Glutamatergic neuron (in vitro differentiated cells): ENCODE measurements at regions not wholly inside any gene's neighbourhood (a gene's known extent, or its start where the extent isn't known, plus 50 kb on each side); places are given as distances from the start of the nearest gene placed in this dataset.

Experiments
- DNase-seq: peaks from one replicate; pipeline ENCODE4 v3.0.0; 2022
- H3K27ac Mint-ChIP-seq: one replicate; pipeline ENCODE4 v1.8.0; 2020; ENCODE audit warnings: mild to moderate bottlenecking, mixed read lengths, inconsistent platforms; ENCODE audit not compliant: unreplicated experiment
- H3K27me3 Mint-ChIP-seq: one replicate; pipeline ENCODE4 v1.8.0; 2020; ENCODE audit warnings: mild to moderate bottlenecking, moderate library complexity, mixed read lengths, inconsistent platforms; ENCODE audit not compliant: unreplicated experiment
- H3K36me3 Mint-ChIP-seq: one replicate; pipeline ENCODE4 v1.8.0; 2020; ENCODE audit warnings: mild to moderate bottlenecking, mixed read lengths, inconsistent platforms; ENCODE audit not compliant: unreplicated experiment
- H3K4me1 Mint-ChIP-seq: one replicate; pipeline ENCODE4 v1.8.0; 2020; ENCODE audit warnings: mild to moderate bottlenecking, low read depth, mixed read lengths, inconsistent platforms; ENCODE audit not compliant: unreplicated experiment
- H3K4me3 Mint-ChIP-seq: one replicate; pipeline ENCODE4 v1.8.0; 2020; ENCODE audit warnings: mild to moderate bottlenecking, mixed read lengths, inconsistent platforms; ENCODE audit not compliant: unreplicated experiment
- H3K9me3 Mint-ChIP-seq: one replicate; pipeline ENCODE4 v1.8.0; 2020; ENCODE audit warnings: mild to moderate bottlenecking, moderate library complexity, mixed read lengths, inconsistent platforms; ENCODE audit not compliant: unreplicated experiment
- CTCF ChIP-seq: fragments of 200-600 bp; sonication (generic); IDR thresholded peaks from one replicate; pipeline ENCODE4 v1.5.0; 2021; ENCODE audit not compliant: partially characterized antibody, unreplicated experiment

GRCh38 chr2:117523711-117524238 is 290.7 kb upstream of the DDX18 start:
- Mint-ChIP-seq H3K4me1 (no peaks in the 10 kb centered on the region), H3K27me3 (no peaks in the 10 kb centered on the region), H3K4me3 (no peak overlapping the region), H3K9me3 (peaks cover 2% of the 10 kb centered on the region), H3K36me3 (no peaks in the 10 kb centered on the region), H3K27ac (no peak overlapping the region)
- TF ChIP-seq CTCF = no peak
- no peak for DNase-seq

- Mint-ChIP-seq H3K36me3 (peaks cover 8% of the 10 kb centered on the region), H3K4me3 (no peak overlapping the region), H3K27me3 (no peaks in the 10 kb centered on the region), H3K27ac (no peak overlapping the region), H3K4me1 (no peaks in the 10 kb centered on the region), H3K9me3 (peaks cover 2% of the 10 kb centered on the region)
- no peak for TF ChIP-seq CTCF
- DNase-seq = no peak
These were observed 278.4 kb upstream of the DDX18 start for GRCh38 chr2:117536139-117536538.

- no peak for DNase-seq
- no peak overlapping the region for H3K4me3 Mint-ChIP-seq
- peaks cover 8% of the 10 kb centered on the region for H3K36me3 Mint-ChIP-seq
- H3K27me3 Mint-ChIP-seq = no peaks in the 10 kb centered on the region
- H3K27ac Mint-ChIP-seq = no peak overlapping the region
- no peaks in the 10 kb centered on the region for H3K4me1 Mint-ChIP-seq
- H3K9me3 Mint-ChIP-seq = peaks cover 2% of the 10 kb centered on the region
- no peak for TF ChIP-seq CTCF
These were observed 277.5 kb upstream of the DDX18 start for GRCh38 chr2:117537032-117537431.

- Mint-ChIP-seq H3K4me1 (no peaks in the 10 kb centered on the region), H3K27me3 (no peaks in the 10 kb centered on the region), H3K27ac (no peak overlapping the region), H3K4me3 (no peak overlapping the region), H3K36me3 (no peaks in the 10 kb centered on the region), H3K9me3 (no peaks in the 10 kb centered on the region)
- no peak for DNase-seq
- no peak for TF ChIP-seq CTCF
These were observed 262.6 kb upstream of the DDX18 start for GRCh38 chr2:117551858-117552257.

- Mint-ChIP-seq H3K27me3 (no peaks in the 10 kb centered on the region), H3K36me3 (no peaks in the 10 kb centered on the region), H3K4me3 (no peak overlapping the region), H3K9me3 (no peaks in the 10 kb centered on the region), H3K4me1 (no peaks in the 10 kb centered on the region), H3K27ac (no peak overlapping the region)
- no peak for DNase-seq
- TF ChIP-seq CTCF = no peak
These were observed 261.0 kb upstream of the DDX18 start for GRCh38 chr2:117553448-117553847.
